ENCODE measurements at regions not wholly inside any gene's neighbourhood (a gene's known extent, or its start where the extent isn't known, plus 50 kb on each side); places are given as distances from the start of the nearest gene placed in this dataset.

DNA sequence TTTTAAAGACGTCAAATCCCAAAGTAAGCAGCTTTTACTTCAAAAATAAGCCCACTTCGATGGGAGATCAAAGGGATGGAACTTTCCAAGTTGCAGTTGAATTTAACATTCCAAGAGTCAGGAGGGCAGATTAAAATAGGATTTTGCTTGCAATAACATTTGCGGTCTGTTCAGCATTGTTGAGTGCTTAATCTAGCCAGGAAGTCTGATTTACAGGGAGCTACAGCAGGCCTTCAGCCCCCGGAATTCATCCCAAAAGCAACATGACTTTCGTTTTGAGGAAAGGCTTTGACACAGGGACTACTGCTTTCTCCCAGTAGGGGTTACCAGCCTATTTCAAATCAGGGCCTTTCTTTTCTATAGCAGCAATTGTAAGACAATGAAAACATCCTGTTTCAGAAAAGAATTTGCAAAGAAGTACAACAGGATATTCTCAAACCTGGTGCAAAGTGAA, 279.6 kb upstream of the PITRM1 start:
- TF ChIP-seq, protein P1, sequence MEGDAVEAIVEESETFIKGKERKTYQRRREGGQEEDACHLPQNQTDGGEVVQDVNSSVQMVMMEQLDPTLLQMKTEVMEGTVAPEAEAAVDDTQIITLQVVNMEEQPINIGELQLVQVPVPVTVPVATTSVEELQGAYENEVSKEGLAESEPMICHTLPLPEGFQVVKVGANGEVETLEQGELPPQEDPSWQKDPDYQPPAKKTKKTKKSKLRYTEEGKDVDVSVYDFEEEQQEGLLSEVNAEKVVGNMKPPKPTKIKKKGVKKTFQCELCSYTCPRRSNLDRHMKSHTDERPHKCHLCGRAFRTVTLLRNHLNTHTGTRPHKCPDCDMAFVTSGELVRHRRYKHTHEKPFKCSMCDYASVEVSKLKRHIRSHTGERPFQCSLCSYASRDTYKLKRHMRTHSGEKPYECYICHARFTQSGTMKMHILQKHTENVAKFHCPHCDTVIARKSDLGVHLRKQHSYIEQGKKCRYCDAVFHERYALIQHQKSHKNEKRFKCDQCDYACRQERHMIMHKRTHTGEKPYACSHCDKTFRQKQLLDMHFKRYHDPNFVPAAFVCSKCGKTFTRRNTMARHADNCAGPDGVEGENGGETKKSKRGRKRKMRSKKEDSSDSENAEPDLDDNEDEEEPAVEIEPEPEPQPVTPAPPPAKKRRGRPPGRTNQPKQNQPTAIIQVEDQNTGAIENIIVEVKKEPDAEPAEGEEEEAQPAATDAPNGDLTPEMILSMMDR (IDR thresholded peaks at IDR 0.05; ENCODE audit: low read depth, low read length), result no peak
- TF ChIP-seq POLR2A (IDR thresholded peaks at IDR 0.05; ENCODE audit: extremely low read depth, insufficient read length), result no peak
- TF ChIP-seq, protein P2, sequence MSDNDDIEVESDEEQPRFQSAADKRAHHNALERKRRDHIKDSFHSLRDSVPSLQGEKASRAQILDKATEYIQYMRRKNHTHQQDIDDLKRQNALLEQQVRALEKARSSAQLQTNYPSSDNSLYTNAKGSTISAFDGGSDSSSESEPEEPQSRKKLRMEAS (IDR thresholded peaks at IDR 0.05; ENCODE audit: low read depth, low read length), result no peak
- no peak for TF ChIP-seq MYC (IDR thresholded peaks at IDR 0.05; ENCODE audit: low read depth, low read length)
